HepG2 (cell line): ENCODE measurements at regions not wholly inside any gene's neighbourhood (a gene's known extent, or its start where the extent isn't known, plus 50 kb on each side); places are given as distances from the start of the nearest gene placed in this dataset.

Source experiments
- ATAC-seq: fragments of 200-7000 bp; cut with Tn5 transposase; 3 replicates; pipeline ENCODE4 v1.9.1; 2020; ENCODE audit warnings: mild to moderate bottlenecking, moderate library complexity
- BruUV-seq: library from RNA; stranded (reverse); fragments of 400-500 nt; replicated peaks from 2 replicates; lab custom pipeline; 2021; lab: Mats Ljungman, UMichigan
- CTCF ChIA-PET: fragments of 300-600 bp; formaldehyde crosslinking; extraction: SDS; loops from one replicate; lab custom pipeline; 2021; ENCODE audit warnings: low total read pairs, inconsistent platforms, low intra/inter-chr PET ratio; lab: Yijun Ruan, JAX
- POLR2A ChIA-PET: fragments of 350-600 bp; sonication (Branson Sonifier 250); formaldehyde crosslinking; loops from one replicate; lab custom pipeline; 2020; ENCODE audit warnings: antibody characterized with exemption, inconsistent platforms; lab: Yijun Ruan, JAX
- DNase-seq: peaks from one replicate; pipeline ENCODE4 v3.0.0-alpha.2; 2015; ENCODE audit warnings: low spot score
- FAIRE-seq: peaks from 3 replicates; lab custom pipeline; 2011; peaks lifted over from hg19 to GRCh38; lab: Jason Lieb, UNC
- H2AFZ ChIP-seq: one replicate; pipeline ENCODE4 v1.6.1; 2011; ENCODE audit warnings: low read length, inconsistent platforms
- H3K27ac ChIP-seq: fragments of 300-600 bp; 3 replicates; pipeline ENCODE4 v1.8.0; 2011; ENCODE audit warnings: mixed run types, mild to moderate bottlenecking, mixed read lengths, low read length, inconsistent platforms; ENCODE audit not compliant: insufficient read depth; ENCODE audit errors: extremely low read length
- H3K27me3 ChIP-seq, 2 experiments: fragments of 200-600 bp in 1 of 2; 2 replicates in 1 of 2; 3 replicates in 1 of 2; pipeline versions ENCODE4 v1.6.0 to v1.8.0; 2011; ENCODE audit warnings: low read length in 2 of 2, mild to moderate bottlenecking in 2 of 2, moderate library complexity in 2 of 2, inconsistent platforms in 1 of 2; ENCODE audit not compliant: insufficient read depth in 2 of 2, control insufficient read depth in 1 of 2
- H3K36me3 ChIP-seq, 2 experiments: fragments of 200-600 bp in 1 of 2; replicated peaks in 1 of 2; 2 replicates in 1 of 2; 3 replicates in 1 of 2; pipeline versions ENCODE4 v1.5.1 to v1.8.0; 2011; ENCODE audit warnings: low read length in 2 of 2, inconsistent platforms in 1 of 2; ENCODE audit not compliant: insufficient read depth in 2 of 2, control insufficient read depth in 1 of 2
- H3K4me1 ChIP-seq: 2 replicates; pipeline ENCODE4 v1.5.1; 2012; ENCODE audit warnings: low read length, inconsistent platforms; ENCODE audit not compliant: insufficient read depth
- H3K4me2 ChIP-seq: 2 replicates; pipeline ENCODE4 v1.6.0; 2011; ENCODE audit warnings: low read depth, low read length, inconsistent platforms
- H3K4me3 ChIP-seq, 3 experiments: fragments of 200-600 bp in 1 of 3; sonication (generic), shearing (Covaris generic) in 1 of 3; replicated peaks in 1 of 3; 2 replicates each; pipeline ENCODE4 v1.5.1; 2011 to 2016; ENCODE audit warnings: low read length in 3 of 3, inconsistent platforms in 2 of 3, low read depth in 2 of 3, mild to moderate bottlenecking in 2 of 3, control low read depth in 1 of 3, mixed read lengths in 1 of 3; ENCODE audit not compliant: insufficient read depth in 1 of 3
- H3K79me2 ChIP-seq: one replicate; pipeline ENCODE4 v1.6.1; 2011; ENCODE audit warnings: low read length, inconsistent platforms; ENCODE audit not compliant: insufficient read depth
- H3K9ac ChIP-seq: 2 replicates; pipeline ENCODE4 v1.6.0; 2011; ENCODE audit warnings: mild to moderate bottlenecking, low read depth, low read length, inconsistent platforms; ENCODE audit not compliant: insufficient read depth
- H3K9me3 ChIP-seq: 2 replicates; pipeline ENCODE4 v1.5.1; 2012; ENCODE audit warnings: mild to moderate bottlenecking, low read length
- H4K20me1 ChIP-seq: 2 replicates; pipeline ENCODE4 v1.6.0; 2011; ENCODE audit warnings: inconsistent platforms, mild to moderate bottlenecking, low read length, moderate library complexity; ENCODE audit not compliant: insufficient read depth
- FOXM1 ChIP-seq: sonication (generic); formaldehyde crosslinking; IDR thresholded peaks from 2 replicates; pipeline ENCODE4 v1.5.0; 2020; ENCODE audit warnings: missing genetic modification reagents
- HDAC2 ChIP-seq: sonication (generic); formaldehyde crosslinking; IDR thresholded peaks from 2 replicates; pipeline ENCODE4 v1.4.0; 2020; ENCODE audit warnings: missing genetic modification reagents
- MAF1 ChIP-seq: sonication (generic); formaldehyde crosslinking; IDR thresholded peaks from 2 replicates; pipeline ENCODE4 v1.5.0; 2020; ENCODE audit warnings: missing genetic modification reagents, borderline replicate concordance
- NFE2L2 ChIP-seq: fragments of 150-350 bp; IDR thresholded peaks from 2 replicates; pipeline ENCODE4 v1.6.1; 2014; ENCODE audit warnings: low read length
- TEAD3 ChIP-seq: optimal IDR thresholded peaks from 2 replicates; pipeline ENCODE3; 2016; ENCODE audit warnings: borderline replicate concordance
- ZNF12 ChIP-seq: sonication (generic); formaldehyde crosslinking; IDR thresholded peaks from 2 replicates; pipeline ENCODE4 v1.5.0; 2020; ENCODE audit warnings: missing genetic modification reagents
- ZNF136 ChIP-seq: sonication (generic); formaldehyde crosslinking; IDR thresholded peaks from 2 replicates; pipeline ENCODE4 v1.8.1; 2022; ENCODE audit warnings: low read depth, mild to moderate bottlenecking, moderate library complexity, missing genetic modification reagents
- ZNF180 ChIP-seq: sonication (generic); formaldehyde crosslinking; IDR thresholded peaks from 2 replicates; pipeline ENCODE4 v1.4.0; 2020; ENCODE audit warnings: low read depth, missing genetic modification reagents, borderline replicate concordance
- ZNF558 ChIP-seq: sonication (generic); formaldehyde crosslinking; IDR thresholded peaks from 2 replicates; pipeline ENCODE4 v1.9.0; 2022; ENCODE audit warnings: mild to moderate bottlenecking, missing genetic modification reagents, borderline replicate concordance
- WGBS: methylation state at CpG from one replicate; pipeline ENCODE4 v1.1.6; 2017; ENCODE audit warnings: low lambda C conversion rate; 5-methylcytosine and 5-hydroxymethylcytosine counted together
- in situ Hi-C: cut with HindIII; loops from 2 replicates; pipeline ENCODE4 v1.10.0; 2017; ENCODE audit warnings: low pct_unique_long_range_greater_than_20kb; ENCODE audit not compliant: extremely low pct_ligation_motif_present
- intact Hi-C: fragments of 100-400 bp; cut with micrococcal nuclease; formaldehyde crosslinking; loops from one replicate; pipeline ENCODE4 v1.10.0; 2022; ENCODE audit not compliant: unreplicated experiment

GRCh38 chr9:73074176-73074708 lies 77.4 kb upstream of the ANXA1 start (continued):
- TF ChIP-seq TEAD3 (CRISPR knock-in tag) (peak; percentile 67), ZNF558 (CRISPR knock-in tag) (no peak), ZNF180 (CRISPR knock-in tag) (no peak), FOXM1 (CRISPR knock-in tag) (no peak), HDAC2 (no peak), ZNF12 (no peak), ZNF136 (CRISPR knock-in tag) (no peak)
- TF ChIP-seq, all 625 proteins: peak for 18

GRCh38 chr9:73073337-73074175 lies 78.1 kb upstream of the ANXA1 start:
- 82% methylated on average over 5 of the region's 5 CpGs for WGBS
- intact Hi-C loops (no loop called here), in situ Hi-C loops (no loop called here)
- Histone ChIP-seq H3K9me3 (no peaks in the 10 kb centered on the region), H3K27ac (peak overlapping the region; percentile 64), H4K20me1 (no peaks in the 10 kb centered on the region), H3K9ac (0 out of 2 replicates have a peak overlapping the region, but pooled peaks have one; percentile 16), H3K4me3 (no peak overlapping the region; a peak in 1 of 6 replicates), H3K79me2 (no peaks in the 10 kb centered on the region), H3K36me3 (no peaks in the 10 kb centered on the region), H3K4me2 (no peak overlapping the region), H2AFZ (no peak overlapping the region), H3K27me3 (no peaks in the 10 kb centered on the region), H3K4me1 (peaks cover 22% of the 10 kb centered on the region)
- ChIA-PET CTCF (no interaction called here), POLR2A (interaction anchor here (0.9 to 1.1 kb wide), 2 partner anchors 90 to 216 kb away, joined by 3 read pairs; no protein-coding TSS in a partner anchor)
- no peak for TF ChIP-seq MAF1 (CRISPR knock-in tag)
- peak; percentile 53; the same call in 1 of the 2 replicates for TF ChIP-seq NFE2L2
- BruUV-seq = no TSS peak
- no peak for DNase-seq
- peak; percentile 4 for FAIRE-seq
- ATAC-seq = no peak; the same call in 2 of the 3 replicates
